ENCODE measurements at regions not wholly inside any gene's neighbourhood (a gene's known extent, or its start where the extent isn't known, plus 50 kb on each side); places are given as distances from the start of the nearest gene placed in this dataset.

DNA sequence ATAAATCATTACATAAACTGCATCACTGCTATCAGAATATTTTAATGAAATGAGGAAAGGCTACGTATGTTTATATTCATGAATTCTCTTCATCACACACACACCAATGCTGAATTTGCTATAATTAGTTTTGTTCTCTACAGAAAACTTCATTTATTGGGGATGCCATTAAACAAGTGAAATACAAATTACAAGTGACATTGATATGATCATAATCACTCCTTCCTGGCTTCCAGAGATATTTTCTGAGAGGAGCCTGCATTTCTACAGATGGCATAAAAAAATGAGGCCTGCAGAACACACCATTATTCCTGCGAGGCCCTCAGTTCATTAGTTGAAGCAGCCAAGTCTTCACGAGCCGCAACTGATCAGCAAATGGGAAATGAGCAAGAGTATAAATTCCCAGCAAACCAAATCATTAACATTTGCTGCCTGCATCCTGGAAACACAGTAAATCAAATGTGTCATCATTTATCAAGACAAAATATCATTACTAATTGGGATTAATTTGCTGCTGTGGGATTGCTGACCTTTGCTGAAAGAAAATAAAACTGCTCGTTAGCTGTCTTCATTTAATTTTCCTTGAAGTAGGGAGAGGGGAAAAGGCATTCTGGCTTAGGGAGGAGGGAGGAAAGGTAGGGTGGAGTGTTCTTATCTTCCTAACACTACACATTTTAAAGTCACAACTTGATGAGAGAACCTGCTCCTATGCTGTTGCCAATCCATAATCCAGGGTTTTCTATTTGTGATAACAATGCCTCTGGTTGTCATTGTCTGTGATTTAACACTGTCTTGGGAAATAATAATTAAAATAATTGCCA, 921.9 kb downstream of the SQOR start:
- no peak for DNase-seq

DNA sequence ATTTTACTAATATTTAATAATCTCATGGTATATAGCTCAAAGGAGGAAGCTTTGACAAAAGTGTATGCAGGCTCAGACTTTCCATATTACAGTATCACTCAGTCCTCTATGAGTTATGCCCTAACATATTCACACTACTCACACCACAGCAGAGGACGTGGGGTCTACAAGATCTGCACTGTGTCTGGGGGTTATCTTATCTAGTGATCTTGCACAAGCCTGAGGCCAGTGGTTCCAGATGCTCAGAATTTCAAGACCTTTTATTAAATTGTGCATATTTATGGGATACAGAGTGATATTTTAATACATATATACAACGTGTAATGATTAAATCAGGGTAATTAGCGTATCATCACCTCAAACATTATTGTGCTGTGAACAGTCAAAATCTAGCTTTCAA, 933.1 kb downstream of the SQOR start:
- DNase-seq: no peak

DNA sequence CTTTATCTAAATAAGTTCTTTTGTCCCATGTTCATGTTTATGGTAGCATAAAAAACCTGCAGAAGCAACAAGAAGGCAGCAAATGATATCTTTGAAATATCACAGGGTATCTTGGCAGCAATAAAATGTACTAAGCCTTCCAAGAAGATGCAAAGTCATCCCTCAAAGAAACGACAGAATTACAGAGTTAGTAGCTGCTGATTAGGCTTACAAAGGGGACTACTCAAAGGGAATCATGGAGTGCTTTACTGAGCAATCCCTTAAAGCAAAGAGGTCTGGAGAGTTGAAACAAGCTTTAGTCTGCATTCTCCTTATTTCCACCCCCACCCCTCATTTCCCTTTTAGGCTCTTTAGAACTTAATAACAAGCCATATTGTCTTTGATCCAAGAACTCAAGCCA, 935.0 kb downstream of the SQOR start:
- DNase-seq: no peak

DNA sequence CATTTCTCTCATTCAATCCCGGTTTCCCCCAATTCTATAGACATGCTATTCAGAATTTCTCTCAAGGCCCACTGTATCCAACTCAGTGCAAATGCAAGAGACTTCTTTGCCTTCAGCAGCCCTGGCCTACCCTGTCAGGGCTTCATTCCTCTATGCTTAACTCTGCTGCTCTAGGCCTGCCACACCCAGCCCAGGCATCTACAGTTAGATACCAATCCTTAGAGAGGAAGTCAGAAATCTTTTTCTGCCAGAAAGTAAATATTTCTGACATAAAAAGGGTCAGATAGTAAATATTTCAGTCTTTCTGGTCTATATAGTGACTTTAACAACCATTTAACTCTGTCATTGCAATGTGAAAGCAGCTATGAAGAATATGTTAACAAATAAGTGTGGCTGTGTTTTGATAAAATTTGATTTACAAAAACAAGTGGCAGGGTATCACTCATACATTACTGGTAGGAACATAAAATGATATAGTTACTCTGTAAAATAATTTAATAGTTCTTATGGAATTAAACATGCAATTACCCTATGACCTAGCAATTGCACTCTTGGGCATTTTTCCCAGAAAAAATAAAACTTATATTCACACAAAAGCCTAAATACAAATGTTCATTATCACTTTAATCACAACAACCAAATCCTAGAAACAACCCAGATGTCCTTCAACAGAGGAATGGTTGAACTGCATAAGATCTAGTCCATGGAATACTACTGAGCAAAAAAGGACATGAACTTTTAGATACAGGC, 942.0 kb downstream of the SQOR start:
- DNase-seq: no peak

DNA sequence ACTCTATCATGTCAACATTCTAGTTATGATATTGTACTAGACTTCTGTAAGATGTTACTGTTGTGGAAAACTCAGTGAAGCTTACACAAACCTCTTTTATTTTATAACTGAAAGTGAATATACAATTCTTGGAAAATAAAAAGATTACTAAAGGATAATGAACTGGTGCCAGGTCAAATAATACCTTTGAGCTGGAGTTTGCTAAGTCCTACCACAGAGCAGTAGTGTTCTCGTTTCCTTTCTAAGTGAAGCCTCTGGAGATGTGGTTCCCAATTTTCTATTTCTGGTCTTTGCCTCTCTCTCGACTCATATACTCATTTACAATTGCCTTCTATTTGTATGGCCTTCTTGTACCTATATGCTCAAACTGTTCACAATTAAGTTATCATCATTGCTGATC, 942.9 kb downstream of the SQOR start:
- DNase-seq: no peak

DNA sequence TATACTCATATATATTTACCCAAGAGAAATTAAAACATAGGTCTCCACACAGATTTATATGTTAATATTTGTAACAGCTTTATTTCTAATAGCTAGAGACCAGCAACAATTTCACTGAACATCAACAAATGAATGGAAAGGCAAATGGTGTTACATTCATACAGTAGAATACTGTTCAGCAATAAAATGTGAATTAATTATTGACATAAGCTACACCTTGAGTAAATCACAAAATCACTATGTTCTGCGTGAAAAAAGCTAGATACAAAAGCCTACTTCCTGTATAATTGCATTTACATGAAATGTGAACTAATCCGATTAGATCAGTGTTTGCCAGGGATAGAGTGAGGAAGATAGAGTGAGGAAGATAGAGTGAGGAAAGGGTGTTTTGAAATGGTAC, 945.7 kb downstream of the SQOR start:
- no peak for DNase-seq

DNA sequence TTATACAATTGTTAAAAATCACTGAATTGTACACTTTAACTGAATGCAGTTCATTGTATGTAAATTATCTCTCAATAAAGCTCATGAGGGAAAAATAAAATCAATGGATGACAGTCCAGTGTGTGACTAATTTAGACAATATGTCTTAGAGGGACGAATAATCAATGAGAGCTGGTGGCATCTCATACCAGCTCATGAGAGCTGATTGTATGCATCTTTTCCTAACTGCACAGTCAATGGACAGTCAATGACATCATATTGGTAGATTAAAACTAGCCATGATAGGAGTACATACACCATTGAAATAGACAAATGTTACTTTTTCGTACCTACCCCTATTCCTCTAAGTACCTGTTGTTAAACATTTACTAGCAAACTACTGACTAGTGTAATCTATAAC, 946.1 kb downstream of the SQOR start:
- no peak for DNase-seq

DNA sequence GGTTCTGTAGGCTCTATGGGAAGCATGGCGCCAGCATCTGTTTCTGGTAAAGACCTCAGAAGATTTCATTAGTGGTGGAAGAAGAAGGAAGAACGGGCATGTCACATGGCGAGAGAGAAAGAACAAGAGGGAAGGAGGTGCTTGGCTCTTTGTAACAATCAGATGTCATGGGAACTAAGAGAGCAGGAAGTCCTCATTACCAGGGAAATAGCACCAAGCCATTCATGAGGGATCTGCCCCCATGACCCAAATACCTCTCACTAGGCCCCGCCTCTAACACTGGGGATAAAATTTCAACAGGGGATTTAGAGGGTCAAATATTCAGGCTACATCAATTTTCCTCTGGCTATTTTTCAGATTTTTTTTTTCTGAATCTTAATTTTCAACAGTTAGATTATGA, 954.3 kb downstream of the SQOR start:
- no peak for DNase-seq

DNA sequence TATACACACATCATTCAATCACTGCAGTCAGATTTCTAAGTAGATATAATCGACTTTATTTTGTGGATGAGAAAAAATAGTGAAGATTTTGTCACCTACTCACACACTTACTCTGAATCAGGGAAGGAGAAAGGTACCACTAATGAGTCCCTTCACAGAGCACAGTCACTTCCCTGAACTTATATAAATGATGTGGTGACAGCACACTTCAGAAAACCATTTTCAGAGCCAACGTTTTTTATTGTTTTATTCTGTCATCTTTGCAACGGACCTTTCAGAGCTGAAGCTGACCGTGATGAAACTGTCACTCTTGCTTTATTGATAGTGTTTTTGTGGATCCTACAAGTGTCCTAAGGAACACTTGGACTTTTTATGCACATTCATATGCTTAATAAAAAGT, 956.6 kb downstream of the SQOR start:
- no peak for DNase-seq

DNA sequence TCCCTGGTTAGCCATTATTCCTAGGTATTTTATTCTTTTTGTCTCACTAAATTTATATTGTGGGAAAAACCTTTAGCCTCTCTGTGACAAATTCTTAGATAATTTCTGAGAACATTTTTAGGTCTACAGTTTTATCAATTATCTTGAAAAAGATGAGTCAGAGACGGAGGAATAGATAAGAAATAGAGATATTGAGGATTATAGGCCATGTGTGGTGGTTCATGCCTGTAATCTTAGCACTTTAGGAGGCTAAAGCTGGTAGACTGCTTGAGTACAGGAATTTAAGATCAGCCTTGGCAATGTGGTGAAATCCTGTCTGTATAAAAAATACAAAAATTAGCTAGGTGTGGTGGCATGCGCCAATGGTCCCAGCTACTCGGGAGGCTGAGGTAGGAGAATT, 960.2 kb downstream of the SQOR start:
- DNase-seq: no peak

DNA sequence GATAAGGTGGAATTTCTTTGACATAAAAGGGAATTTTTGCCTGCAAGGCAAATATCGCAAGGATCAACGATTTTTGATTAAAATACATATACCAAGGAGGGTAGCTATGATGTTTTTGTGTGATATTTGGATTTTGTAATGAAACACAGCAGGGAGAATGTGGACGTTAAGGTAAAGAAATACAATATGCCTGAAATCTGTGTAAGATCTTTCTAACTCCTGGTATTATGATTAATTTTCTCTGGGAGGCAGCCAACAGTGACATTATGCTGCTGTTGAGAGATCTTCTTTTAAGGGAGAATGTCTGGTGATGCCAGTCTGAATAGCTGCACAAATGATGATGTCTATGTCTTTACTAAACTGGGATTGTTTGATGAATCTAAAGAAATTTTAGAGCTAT, 972.2 kb downstream of the SQOR start:
- no peak for DNase-seq

DNA sequence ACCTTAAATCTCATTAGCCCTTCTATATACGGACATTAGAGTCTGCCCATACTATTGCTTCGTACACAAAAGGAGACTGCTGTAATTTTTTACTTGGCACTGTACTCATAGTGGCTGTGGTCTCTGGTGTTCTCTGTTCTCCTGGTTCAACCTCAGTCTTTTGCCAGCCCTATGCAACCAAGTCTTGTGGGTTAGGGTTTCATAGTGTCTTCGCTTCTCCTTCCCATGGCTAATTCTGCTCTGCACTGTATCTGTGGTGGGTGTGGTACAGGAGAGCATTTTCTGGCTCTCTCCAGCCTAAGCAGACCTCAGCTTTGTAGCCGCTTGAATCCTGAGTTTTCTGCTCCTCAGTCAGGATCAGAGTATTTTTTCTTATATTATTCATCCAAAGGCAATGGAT, 981.2 kb downstream of the SQOR start:
- no peak for DNase-seq

DNA sequence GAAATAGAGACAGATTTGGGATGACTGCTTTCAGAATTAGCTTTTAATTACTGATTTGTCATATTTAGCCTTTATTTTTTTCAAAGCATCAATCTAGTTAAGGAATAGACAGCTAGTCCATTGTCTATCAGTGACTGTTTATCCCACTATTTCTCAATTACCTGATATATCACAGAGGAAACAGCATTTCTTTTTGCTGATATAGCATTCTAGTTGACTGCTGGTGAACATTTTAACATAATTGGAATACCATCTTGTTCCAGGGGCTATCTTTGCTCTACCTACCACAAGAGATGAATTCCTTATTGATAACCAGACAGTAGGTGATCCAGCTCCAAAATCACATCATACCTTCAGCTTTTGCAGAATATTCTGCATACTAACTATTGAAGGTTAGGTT, 982.7 kb downstream of the SQOR start:
- DNase-seq: no peak

DNA sequence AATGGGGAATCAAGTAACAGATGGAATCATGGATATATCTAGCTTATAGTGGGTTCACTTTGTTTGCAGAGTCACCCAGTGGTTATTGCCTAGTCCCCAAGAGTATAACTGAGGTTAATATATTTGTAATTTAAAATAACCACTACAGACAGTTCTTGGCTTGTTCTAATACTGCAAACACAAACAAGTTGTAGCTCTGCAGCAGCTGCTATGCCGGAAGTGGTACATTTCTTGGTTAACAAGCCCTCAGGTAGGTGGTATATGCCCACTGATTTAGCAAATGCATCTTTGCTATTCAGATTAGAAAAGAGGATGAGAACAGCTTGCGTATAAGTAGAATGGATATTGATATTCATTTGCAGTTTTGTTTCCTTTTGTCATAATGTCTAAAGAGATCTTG, 984.2 kb downstream of the SQOR start:
- DNase-seq: no peak

DNA sequence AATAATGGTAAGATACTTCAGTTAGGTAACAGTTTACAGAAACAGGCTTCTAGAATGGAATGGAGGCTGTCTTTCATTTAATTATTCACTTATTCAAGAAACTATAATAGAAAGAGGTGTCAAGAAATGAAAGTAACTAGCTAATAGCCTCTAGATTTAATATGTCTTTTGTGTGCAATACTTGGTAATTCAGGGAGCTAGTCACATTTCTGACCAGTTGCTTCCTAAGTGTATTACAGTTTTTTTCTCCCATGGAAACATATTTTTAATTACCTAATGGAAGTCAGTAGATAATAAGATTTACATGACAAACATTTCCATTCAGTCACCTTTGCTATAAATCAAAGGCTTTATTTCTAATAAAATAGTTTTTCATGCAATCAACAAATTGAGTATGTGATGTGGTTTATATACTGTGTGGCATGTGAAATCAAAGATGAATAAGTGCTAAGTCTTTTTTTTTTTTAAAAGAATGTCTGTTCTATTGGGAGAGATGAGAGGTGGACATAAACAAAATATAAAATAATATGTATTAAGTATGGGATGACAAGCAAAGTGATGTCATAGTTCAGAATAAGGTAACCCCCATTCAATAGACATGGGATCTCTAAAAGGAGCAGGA, 985.7 kb downstream of the SQOR start:
- DNase-seq: no peak

DNA sequence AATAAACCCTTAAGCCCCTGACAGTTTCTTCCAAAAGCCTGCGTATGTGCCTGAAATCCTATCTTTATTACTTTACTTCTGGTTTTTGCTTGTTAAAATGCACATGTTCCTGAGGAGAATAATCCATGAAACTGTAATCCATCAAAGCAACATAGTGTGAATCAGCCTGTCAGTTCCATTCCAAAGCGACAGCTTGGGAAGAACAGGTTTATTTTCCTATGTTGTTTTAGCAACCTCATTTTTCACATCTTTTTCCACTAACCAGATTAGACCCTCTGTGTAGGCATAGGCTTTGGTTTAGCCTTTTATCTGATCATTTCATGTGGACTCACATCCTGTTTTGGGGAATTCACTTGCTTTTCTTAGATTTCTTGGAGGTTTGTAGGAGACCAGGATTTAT, 988.0 kb downstream of the SQOR start:
- DNase-seq: no peak

DNA sequence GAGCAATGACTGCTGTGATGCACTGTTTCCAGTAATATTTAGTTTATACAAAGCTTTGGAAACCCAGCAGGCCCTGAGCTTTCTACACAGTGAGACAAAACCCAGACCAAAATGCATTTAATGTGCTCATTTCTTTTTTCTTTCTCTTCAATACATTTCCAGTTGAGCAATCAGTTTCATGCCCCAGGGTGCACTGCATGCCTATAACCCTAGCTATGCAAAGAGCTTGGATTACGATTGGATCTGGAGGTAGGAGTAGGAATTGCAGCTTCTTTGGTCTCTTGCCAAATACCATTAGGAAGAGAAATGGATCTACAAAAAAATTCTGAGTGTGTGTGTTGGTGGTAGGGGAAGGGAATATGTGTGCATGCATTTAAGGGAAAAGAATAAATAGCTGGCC, 1001.4 kb downstream of the SQOR start:
- DNase-seq: no peak

DNA sequence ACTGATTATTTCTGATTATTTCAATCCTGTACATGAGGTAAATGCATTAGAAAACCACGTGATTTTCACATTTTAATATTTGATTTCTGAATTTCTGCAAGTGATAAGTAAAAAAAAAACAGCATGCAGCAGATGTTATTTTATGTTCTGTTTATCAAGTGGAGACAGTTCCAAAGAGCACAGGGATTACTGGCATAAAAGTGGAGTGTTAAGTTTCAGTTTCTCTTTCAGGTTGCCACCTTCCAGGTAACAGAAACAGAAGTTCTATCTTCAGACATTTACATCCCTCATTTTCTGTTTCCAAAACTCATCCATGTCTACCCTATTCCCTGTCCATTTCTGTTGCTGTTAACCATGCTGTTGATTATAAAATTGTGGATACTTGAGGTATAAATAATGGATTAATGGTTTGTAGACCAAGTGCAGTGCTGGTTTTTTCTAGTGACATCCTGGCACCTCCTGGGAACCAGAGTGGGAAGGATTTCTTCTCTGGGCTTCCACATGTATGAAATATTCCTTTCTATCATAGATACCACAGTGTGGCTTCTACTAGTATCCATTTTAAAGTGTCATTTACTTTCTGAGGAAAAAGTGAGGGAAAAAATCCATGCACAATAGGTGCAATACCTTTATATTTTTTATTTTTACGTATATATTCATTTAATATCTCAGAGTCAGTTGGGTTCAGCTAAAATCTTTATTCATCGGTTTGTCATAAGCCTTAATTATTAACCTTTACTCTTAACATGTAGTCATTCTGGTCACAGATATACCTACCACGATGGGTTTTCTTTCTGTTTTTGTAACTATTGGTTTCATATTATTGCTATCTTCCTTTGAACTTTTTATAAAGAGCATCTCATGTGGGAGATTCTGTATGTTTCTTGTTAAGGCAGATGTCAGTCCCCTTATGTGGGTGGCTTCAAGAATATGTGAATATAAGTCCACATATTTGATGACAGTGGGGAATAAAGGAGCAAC, 1010.0 kb downstream of the SQOR start:
- no peak for DNase-seq

DNA sequence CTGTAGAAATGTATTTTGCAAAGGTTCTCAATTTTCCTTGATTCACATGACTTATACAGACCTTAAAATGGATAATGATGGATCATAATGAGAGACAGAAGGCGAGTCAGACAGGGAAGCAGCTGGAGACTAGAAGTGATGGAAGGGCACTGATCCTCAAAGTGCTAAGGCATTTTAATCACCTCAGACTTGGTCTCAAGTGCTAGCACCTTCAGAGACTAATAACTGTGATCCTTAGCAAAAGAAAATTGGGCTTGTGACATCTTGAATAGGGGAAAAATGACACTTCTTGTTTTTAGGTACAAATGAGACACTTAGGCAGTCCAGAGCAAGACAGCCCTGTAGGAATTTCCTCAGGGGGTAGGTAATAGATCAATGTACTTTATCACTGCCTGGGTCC, 1011.7 kb downstream of the SQOR start:
- DNase-seq: no peak

DNA sequence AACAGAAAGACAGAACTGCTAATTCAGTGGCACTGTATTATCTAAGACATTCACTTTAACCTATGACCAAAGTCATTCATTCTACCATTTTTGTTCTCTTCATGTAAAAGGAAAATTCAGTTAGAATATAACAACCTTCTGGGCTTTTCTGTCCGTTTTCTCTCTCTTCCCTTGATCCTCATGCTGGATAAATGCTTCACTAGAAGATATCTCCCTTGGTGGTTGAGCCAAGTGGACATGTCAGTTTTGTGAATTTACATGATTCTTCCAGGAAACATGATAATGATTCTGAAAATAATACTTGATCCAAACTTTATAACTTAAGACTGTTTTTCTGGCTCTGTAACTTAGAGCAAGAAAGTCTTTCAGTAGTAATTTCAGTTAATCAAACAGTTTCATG, 1012.2 kb downstream of the SQOR start:
- DNase-seq: no peak

DNA sequence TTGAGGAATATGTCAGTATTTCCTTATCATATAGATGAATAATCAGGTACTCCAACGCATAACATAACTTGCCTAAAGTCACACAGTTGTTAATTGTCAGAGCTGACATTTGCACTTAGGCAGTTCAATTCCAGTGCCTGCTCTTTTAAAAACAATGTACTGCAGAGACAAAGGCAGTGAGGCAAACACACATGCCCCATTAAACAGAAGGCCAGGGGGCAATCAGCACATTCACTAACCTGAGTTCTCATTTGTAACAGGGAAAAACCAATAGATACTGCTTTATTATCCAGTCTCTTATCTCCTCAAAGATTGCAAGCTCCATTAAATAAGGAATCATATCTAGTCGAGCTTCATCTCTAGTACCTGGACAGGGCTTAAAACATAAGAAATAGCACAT, 1017.4 kb downstream of the SQOR start:
- DNase-seq: no peak

DNA sequence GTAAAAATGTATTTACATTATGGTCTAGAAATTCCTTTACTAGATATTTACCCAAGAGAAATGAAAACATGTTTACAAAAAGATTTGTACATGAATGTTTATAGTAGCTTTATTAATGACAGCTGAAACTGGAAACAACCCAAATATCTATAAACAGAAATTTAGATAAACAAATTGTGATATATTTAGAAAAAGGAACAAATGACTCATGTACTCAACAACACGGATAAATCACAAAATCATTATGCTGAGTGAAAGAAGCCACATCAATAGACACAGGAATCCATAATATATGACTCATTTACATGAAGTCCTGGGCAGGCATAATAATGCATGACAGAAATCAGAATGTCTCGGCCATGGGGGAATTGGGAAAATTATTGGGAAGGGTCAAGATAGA, 1020.2 kb downstream of the SQOR start:
- no peak for DNase-seq
